Right renal pelvis (tissue), 4 donors: ENCODE measurements at regions not wholly inside any gene's neighbourhood (a gene's known extent, or its start where the extent isn't known, plus 50 kb on each side); places are given as distances from the start of the nearest gene placed in this dataset.

Experiments
- DNase-seq, 4 donors: peaks; one replicate each; pipeline ENCODE4 v3.0.0-alpha.2; 2013; ENCODE audit warnings: low read depth in 4 of 4, low spot score in 3 of 4, missing footprints in 1 of 4

- no peak for DNase-seq
Measured at GRCh38 chr5:5666369-5666768, 243.9 kb downstream of the ICE1 start.

GRCh38 chr5:5666076-5666365 lies 243.5 kb downstream of the ICE1 start:
- no peak for DNase-seq

- no peak for DNase-seq
Measured at GRCh38 chr5:5665225-5666075, 243.0 kb downstream of the ICE1 start.

GRCh38 chr5:5658889-5659465 lies 236.5 kb downstream of the ICE1 start:
- no peak for DNase-seq

- no peak for DNase-seq
Measured at GRCh38 chr5:5658226-5658625, 235.7 kb downstream of the ICE1 start.

- no peak for DNase-seq
Measured at GRCh38 chr5:5652181-5652580, 229.7 kb downstream of the ICE1 start.

GRCh38 chr5:5650949-5651348 lies 228.5 kb downstream of the ICE1 start:
- DNase-seq, result no peak

- DNase-seq, result no peak
Measured at GRCh38 chr5:5650242-5650641, 227.8 kb downstream of the ICE1 start.

- no peak for DNase-seq
Measured at GRCh38 chr5:5649641-5650040, 227.2 kb downstream of the ICE1 start.

GRCh38 chr5:5648694-5649093 lies 226.2 kb downstream of the ICE1 start:
- no peak for DNase-seq

GRCh38 chr5:5645891-5646290 lies 223.4 kb downstream of the ICE1 start:
- no peak for DNase-seq

- DNase-seq, result no peak
Measured at GRCh38 chr5:5645198-5645597, 222.7 kb downstream of the ICE1 start.

- DNase-seq, result no peak
Measured at GRCh38 chr5:5644249-5644648, 221.8 kb downstream of the ICE1 start.

GRCh38 chr5:5643481-5643880 lies 221.0 kb downstream of the ICE1 start:
- DNase-seq, result no peak

- no peak for DNase-seq
Measured at GRCh38 chr5:5638211-5638610, 215.7 kb downstream of the ICE1 start.

- DNase-seq, result no peak
Measured at GRCh38 chr5:5637173-5637572, 214.7 kb downstream of the ICE1 start.

- no peak for DNase-seq
Measured at GRCh38 chr5:5634817-5635216, 212.3 kb downstream of the ICE1 start.

- no peak for DNase-seq
Measured at GRCh38 chr5:5633579-5633978, 211.1 kb downstream of the ICE1 start.

GRCh38 chr5:5632678-5633077 lies 210.2 kb downstream of the ICE1 start:
- no peak for DNase-seq

- DNase-seq, result no peak
Measured at GRCh38 chr5:5629607-5629978, 207.1 kb downstream of the ICE1 start.

- no peak for DNase-seq
Measured at GRCh38 chr5:5628866-5629606, 206.6 kb downstream of the ICE1 start.

GRCh38 chr5:5626412-5626811 lies 203.9 kb downstream of the ICE1 start:
- DNase-seq, result no peak
